Right lobe of liver (tissue), 4 donors: ENCODE measurements at regions not wholly inside any gene's neighbourhood (a gene's known extent, or its start where the extent isn't known, plus 50 kb on each side); places are given as distances from the start of the nearest gene placed in this dataset.

Experiments used
- POLR2A ChIP-seq: fragments of 450-650 bp; IDR thresholded peaks from one replicate; pipeline ENCODE4 v1.6.1; 2017; ENCODE audit warnings: antibody characterized with exemption, mild to moderate bottlenecking
- TF ChIP-seq, protein P1 (sequence below), 4 donors: fragments of 200-600 bp in 3 of 4; fragments of 450-650 bp in 1 of 4; IDR thresholded peaks; one replicate each; pipeline versions ENCODE4 v1.5.1 to v1.8.0; 2016 to 2022; ENCODE audit warnings: antibody characterized with exemption in 4 of 4, mild to moderate bottlenecking in 2 of 4
- donor health status: DM: no; HTN: no; CAD: no.
- donor health status: DM: no; HTN: no; CAD: no.
- donor health status: DM: no; HTN: yes; CAD: no.

DNA sequence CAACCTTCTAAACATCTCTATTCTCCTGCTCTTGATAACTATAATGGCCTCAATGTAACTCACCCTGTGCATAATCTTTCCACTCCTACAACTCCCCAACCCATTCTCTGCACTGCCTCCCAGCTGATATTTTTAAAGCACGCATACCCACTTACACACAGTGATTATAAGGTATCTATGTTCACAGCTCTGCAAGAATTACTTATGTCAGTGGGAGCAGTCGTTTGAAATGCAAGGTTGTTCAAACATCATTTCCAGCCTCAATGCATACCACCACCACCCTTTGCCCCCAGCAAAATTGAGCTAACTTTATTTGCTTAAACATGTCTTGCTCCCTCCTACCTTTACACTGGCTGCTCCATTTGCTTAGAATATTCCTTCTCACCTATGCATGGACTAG, 506.0 kb downstream of the RFPL4B start:
- TF ChIP-seq, protein P1, sequence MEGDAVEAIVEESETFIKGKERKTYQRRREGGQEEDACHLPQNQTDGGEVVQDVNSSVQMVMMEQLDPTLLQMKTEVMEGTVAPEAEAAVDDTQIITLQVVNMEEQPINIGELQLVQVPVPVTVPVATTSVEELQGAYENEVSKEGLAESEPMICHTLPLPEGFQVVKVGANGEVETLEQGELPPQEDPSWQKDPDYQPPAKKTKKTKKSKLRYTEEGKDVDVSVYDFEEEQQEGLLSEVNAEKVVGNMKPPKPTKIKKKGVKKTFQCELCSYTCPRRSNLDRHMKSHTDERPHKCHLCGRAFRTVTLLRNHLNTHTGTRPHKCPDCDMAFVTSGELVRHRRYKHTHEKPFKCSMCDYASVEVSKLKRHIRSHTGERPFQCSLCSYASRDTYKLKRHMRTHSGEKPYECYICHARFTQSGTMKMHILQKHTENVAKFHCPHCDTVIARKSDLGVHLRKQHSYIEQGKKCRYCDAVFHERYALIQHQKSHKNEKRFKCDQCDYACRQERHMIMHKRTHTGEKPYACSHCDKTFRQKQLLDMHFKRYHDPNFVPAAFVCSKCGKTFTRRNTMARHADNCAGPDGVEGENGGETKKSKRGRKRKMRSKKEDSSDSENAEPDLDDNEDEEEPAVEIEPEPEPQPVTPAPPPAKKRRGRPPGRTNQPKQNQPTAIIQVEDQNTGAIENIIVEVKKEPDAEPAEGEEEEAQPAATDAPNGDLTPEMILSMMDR (IDR thresholded peaks at IDR 0.05) = no peak
- no peak for TF ChIP-seq POLR2A
